Immature natural killer cell (primary cell): ENCODE measurements at regions not wholly inside any gene's neighbourhood (a gene's known extent, or its start where the extent isn't known, plus 50 kb on each side); places are given as distances from the start of the nearest gene placed in this dataset.

Source experiments
- DNase-seq, 3 donors: peaks; one replicate each; pipeline ENCODE4 v3.0.0; 2022; ENCODE audit warnings: mixed read lengths in 1 of 3
- H3K27ac Mint-ChIP-seq, 6 donors: one replicate each; pipeline ENCODE4 v1.8.0; 2020; ENCODE audit warnings: mixed read lengths in 6 of 6, mild to moderate bottlenecking in 5 of 6, inconsistent platforms in 4 of 6, moderate library complexity in 3 of 6
- H3K27me3 Mint-ChIP-seq, 3 donors: one replicate each; pipeline ENCODE4 v1.8.0; 2020 to 2021; ENCODE audit warnings: low read depth in 3 of 3, mild to moderate bottlenecking in 3 of 3, mixed read lengths in 3 of 3, moderate library complexity in 3 of 3, inconsistent platforms in 1 of 3
- H3K36me3 Mint-ChIP-seq, 3 donors: one replicate each; pipeline ENCODE4 v1.8.0; 2020; ENCODE audit warnings: mixed read lengths in 3 of 3, inconsistent platforms in 2 of 3, mild to moderate bottlenecking in 2 of 3
- H3K4me1 Mint-ChIP-seq, 2 donors: one replicate each; pipeline ENCODE4 v1.8.0; 2020; ENCODE audit warnings: inconsistent platforms in 2 of 2, mild to moderate bottlenecking in 2 of 2, mixed read lengths in 2 of 2, moderate library complexity in 1 of 2
- H3K4me3 Mint-ChIP-seq, 5 donors: one replicate each; pipeline ENCODE4 v1.8.0; 2020; ENCODE audit warnings: mild to moderate bottlenecking in 5 of 5, mixed read lengths in 5 of 5, inconsistent platforms in 3 of 5, moderate library complexity in 3 of 5
- H3K9me3 Mint-ChIP-seq, 6 donors: one replicate each; pipeline ENCODE4 v1.8.0; 2020; ENCODE audit warnings: mild to moderate bottlenecking in 6 of 6, mixed read lengths in 6 of 6, inconsistent platforms in 4 of 6, moderate library complexity in 3 of 6

- no peak overlapping the region for H3K27ac Mint-ChIP-seq
- H3K27me3 Mint-ChIP-seq: no peaks in the 10 kb centered on the region
- H3K4me3 Mint-ChIP-seq: no peak overlapping the region
Measured at GRCh38 chr19:30173593-30174356, 198.4 kb upstream of the ZNF536 start.

DNA sequence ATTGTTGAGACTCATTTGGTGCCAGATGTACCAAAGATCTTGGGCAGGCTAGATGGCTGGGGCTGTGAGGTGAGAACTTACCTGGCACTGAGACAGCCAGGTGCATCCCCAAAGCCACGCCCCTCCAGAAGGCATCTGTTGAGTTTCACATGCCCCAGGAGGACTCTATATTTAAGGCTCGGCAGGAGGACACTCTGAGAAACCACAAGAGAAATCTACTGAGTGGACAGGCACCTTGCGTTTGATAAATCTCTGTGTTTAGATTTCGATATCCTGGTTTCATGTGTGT is 197.9 kb upstream of the ZNF536 start:
- Mint-ChIP-seq H3K4me1 (no peaks in the 10 kb centered on the region), H3K4me3 (no peak overlapping the region), H3K36me3 (no peaks in the 10 kb centered on the region), H3K27me3 (no peaks in the 10 kb centered on the region), H3K9me3 (peaks cover 0 to 8% (median 1%) of the 10 kb centered on the region in 6 donors), H3K27ac (no peak overlapping the region)
- DNase-seq: no peak

More at GRCh38 chr19:30173593-30174356, 198.4 kb upstream of the ZNF536 start:
- no peak for DNase-seq
- Mint-ChIP-seq H3K9me3 (peaks cover 0 to 4% (median 0%) of the 10 kb centered on the region in 6 donors), H3K4me1 (no peaks in the 10 kb centered on the region), H3K36me3 (no peaks in the 10 kb centered on the region)

DNA sequence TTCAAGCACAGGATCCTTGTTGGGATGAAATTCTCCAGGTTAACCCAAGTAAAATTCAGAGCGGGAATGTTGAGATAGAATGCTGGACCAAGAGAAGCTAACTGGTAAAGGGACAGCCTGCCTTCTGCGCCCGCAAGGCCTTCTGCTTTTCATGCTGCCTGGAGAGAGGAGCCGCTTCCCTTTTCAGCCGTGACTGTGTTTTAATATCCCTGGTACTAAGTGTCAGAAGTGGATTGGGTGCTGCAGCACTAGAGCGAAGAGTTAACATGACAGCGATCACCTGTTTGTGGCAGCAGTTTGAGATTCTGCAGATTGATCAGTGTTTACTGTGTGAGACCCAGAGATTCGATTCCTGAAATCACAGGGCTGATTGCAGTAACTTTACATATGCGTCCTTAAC is 197.4 kb upstream of the ZNF536 start:
- DNase-seq: no peak
- Mint-ChIP-seq H3K4me1 (no peaks in the 10 kb centered on the region), H3K36me3 (peaks cover 0 to 3% (median 0%) of the 10 kb centered on the region in 3 donors), H3K9me3 (peaks cover 0 to 13% (median 3%) of the 10 kb centered on the region in 6 donors), H3K27me3 (no peaks in the 10 kb centered on the region), H3K4me3 (no peak overlapping the region), H3K27ac (no peak overlapping the region)

DNA sequence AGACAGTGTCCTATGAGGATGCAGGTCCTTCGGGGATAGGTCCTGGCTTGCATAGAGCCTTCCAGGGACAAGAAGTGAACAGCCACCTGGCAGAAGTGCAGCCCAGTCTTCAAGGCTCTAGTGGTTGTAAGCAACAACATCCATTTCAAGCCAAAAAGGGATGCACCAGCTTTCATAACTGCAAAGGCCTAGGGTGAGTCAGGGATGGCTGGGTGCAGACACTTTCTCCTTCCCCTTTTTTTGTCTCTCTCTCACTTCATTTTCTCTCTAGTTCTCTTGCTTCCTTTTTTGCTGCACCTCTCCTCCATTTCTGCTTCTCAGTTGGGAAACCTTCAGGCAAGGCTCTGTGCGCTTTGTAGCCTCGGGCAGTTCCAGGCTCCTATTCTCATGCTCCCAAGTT is 196.2 kb upstream of the ZNF536 start:
- Mint-ChIP-seq H3K36me3 (peaks cover 0 to 7% (median 0%) of the 10 kb centered on the region in 3 donors), H3K27me3 (no peaks in the 10 kb centered on the region), H3K4me3 (no peak overlapping the region), H3K27ac (no peak overlapping the region), H3K9me3 (peaks cover 0 to 18% (median 6%) of the 10 kb centered on the region in 6 donors), H3K4me1 (no peaks in the 10 kb centered on the region)
- DNase-seq: no peak

DNA sequence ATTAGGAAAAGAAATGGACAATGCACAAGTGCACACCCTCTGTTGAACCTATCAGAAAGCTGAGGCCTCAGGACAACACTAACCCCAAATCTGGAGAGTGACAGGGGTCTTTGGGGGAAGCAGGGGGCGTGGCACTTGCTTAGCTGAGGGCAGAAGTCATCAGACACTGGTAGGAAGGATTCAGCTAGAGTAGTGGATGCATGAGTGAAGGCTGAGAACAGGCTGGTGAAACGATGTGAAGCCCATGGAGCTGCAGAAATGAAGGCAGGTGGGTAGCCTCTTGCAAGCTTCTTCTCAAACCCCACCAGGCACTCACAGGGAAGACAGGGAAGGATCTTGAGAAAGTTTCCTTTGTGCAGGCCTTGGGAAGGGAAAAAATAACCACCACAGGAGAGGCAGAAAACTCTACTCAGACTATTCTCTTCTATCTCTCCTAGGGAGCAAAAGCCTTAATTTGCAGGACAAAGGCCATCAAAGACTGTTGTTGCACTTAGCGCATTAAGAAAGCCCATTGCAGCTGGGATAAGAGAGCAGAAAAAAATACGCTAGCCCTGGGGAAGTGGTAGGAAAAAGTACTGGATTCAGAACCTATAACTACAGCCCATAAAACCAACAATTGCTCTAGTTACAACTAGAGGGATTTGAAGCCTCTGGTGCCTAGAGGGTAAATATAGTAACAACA is 193.3 kb upstream of the ZNF536 start:
- Mint-ChIP-seq H3K4me3 (no peak overlapping the region), H3K27ac (no peak overlapping the region)

GRCh38 chr19:30180691-30181090 is 191.5 kb upstream of the ZNF536 start:
- Mint-ChIP-seq H3K4me3 (no peak overlapping the region), H3K27me3 (no peaks in the 10 kb centered on the region), H3K36me3 (peaks cover 0 to 12% (median 5%) of the 10 kb centered on the region in 3 donors), H3K9me3 (peaks cover 24 to 48% (median 32%) of the 10 kb centered on the region in 6 donors), H3K27ac (no peak overlapping the region), H3K4me1 (no peaks in the 10 kb centered on the region)
- DNase-seq: no peak

More for the DNA sequence above, 193.3 kb upstream of the ZNF536 start:
- H3K36me3 Mint-ChIP-seq: peaks cover 0 to 8% (median under 1%) of the 10 kb centered on the region in 3 donors
- H3K27me3 Mint-ChIP-seq: no peaks in the 10 kb centered on the region
- no peaks in the 10 kb centered on the region for H3K4me1 Mint-ChIP-seq
- peaks cover 15 to 42% (median 20%) of the 10 kb centered on the region in 6 donors for H3K9me3 Mint-ChIP-seq
- DNase-seq: no peak

DNA sequence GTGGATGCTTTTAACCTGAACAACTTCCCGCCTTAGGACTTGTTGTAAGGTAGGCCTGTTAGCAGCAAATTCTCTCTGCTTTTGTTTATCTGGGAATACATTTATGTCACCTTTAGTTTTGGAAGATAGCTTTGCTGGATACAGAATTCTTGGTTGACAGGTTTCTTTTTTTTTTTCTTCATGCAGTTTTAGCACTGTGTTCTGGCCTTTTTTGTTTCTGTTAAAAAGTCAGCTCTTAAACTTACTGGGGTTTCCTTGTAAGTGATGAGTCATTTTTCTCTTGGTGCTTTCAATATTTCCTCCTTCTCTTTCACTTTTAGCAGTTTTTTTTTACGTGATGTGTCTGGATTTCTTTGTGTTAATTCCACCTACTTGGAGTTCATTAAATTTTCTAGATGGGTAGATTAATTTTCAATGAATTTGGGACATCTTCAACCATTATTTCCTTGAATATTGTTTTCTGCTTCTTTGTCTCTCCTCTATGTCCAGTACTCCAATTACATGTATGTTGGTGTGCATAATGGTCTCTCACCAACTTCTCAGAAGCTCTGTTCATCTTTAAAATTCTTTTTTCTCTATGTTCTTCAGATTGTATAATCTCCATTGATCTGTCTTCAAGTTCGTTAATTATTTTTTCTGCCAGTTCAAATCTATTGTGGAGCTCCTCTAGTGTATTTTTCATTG is 188.2 kb upstream of the ZNF536 start:
- H3K9me3 Mint-ChIP-seq: peaks cover 24 to 57% (median 34%) of the 10 kb centered on the region in 6 donors
- H3K4me3 Mint-ChIP-seq: no peak overlapping the region
- no peaks in the 10 kb centered on the region for H3K4me1 Mint-ChIP-seq

DNA sequence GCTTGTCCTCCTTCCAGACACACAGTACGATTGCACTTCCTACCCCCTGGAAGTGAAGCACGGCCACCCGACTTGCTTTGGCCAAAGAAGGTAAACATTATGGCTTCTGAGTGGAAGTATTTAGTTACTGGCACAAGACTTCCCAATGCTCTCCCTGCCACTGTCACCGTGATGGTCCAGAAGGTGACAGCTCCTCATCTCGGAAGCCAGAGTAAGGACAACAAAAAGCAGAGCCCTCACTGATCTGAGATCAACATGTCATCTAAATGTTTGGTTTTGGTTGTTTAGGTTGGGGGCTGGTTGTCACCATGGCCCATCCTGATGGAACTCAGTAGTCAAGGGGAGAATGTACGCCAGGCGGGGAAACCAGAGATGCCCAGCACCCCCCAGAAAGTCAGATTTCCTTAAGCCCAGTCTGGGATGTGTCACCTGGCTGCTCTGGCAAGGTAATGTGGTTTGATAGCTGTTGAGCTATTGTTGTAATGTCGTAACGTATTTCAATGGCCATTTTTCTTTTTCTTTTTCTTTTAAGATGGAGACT is 170.1 kb upstream of the ZNF536 start:
- Mint-ChIP-seq H3K9me3 (peaks cover 0 to 3% (median 0%) of the 10 kb centered on the region in 6 donors), H3K4me1 (no peaks in the 10 kb centered on the region), H3K27me3 (peaks cover 0 to 5% (median 5%) of the 10 kb centered on the region in 3 donors), H3K4me3 (no peak overlapping the region), H3K27ac (no peak overlapping the region), H3K36me3 (peaks cover 0 to 3% (median 0%) of the 10 kb centered on the region in 3 donors)
- DNase-seq: no peak

More for the DNA sequence above, 188.2 kb upstream of the ZNF536 start:
- H3K27me3 Mint-ChIP-seq: peaks cover 0 to under 1% (median 0%) of the 10 kb centered on the region in 3 donors
- H3K27ac Mint-ChIP-seq: no peak overlapping the region
- peaks cover 0 to 12% (median 5%) of the 10 kb centered on the region in 3 donors for H3K36me3 Mint-ChIP-seq
- DNase-seq: no peak

DNA sequence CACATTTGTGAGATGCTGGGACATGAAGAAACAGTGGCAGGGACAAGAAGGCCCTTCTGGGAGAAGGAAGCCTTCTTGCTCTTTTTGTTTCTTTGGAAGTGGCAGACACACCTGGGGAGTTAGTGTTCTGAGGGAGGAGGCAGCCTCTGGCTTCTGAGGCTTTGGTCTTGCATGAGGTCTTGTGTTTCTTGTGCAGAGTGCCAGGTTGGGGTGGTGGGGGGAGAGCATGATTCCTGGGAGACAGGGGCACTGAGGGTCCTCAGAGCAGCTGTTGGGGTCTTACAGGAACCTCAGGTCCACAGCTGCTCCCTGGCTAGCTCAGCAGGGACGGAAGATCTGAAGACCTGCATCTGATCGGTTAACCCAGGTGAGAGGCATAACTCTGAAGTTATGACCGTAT is 167.5 kb upstream of the ZNF536 start:
- H3K27ac Mint-ChIP-seq: no peak overlapping the region
- peaks cover 0 to 5% (median 4%) of the 10 kb centered on the region in 3 donors for H3K27me3 Mint-ChIP-seq
- no peaks in the 10 kb centered on the region for H3K36me3 Mint-ChIP-seq
- H3K4me1 Mint-ChIP-seq: no peaks in the 10 kb centered on the region
- no peaks in the 10 kb centered on the region for H3K9me3 Mint-ChIP-seq
- DNase-seq: no peak
- H3K4me3 Mint-ChIP-seq: no peak overlapping the region

GRCh38 chr19:30206187-30206586 is 166.0 kb upstream of the ZNF536 start:
- Mint-ChIP-seq H3K4me3 (no peak overlapping the region), H3K36me3 (no peaks in the 10 kb centered on the region), H3K9me3 (no peaks in the 10 kb centered on the region), H3K4me1 (no peaks in the 10 kb centered on the region), H3K27ac (no peak overlapping the region), H3K27me3 (peaks cover 0 to 5% (median 4%) of the 10 kb centered on the region in 3 donors)
- DNase-seq: no peak

DNA sequence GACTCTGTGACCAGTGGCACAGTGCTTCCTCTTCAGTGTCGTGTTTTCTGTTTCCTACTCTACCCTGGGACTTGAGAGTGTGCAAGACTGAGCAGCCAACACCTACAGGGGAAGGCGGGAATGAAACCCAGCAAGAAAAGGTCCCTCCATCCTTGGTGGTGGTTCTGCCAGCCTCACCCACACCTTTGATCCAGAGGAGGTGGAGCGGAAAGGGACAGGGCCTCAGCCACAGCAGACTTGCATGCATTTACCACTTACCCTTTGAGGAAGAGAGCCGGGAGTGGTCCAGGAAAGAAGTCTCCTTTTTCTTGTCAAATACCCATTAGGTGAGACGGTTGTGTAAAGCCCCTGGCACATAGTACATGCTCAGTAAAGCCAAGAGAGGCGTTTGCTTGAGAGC is 164.8 kb upstream of the ZNF536 start:
- no peaks in the 10 kb centered on the region for H3K36me3 Mint-ChIP-seq
- H3K4me3 Mint-ChIP-seq: no peak overlapping the region
- no peak for DNase-seq
- no peak overlapping the region for H3K27ac Mint-ChIP-seq
- H3K9me3 Mint-ChIP-seq: peaks cover 0 to 2% (median 0%) of the 10 kb centered on the region in 6 donors
- peaks cover 0 to 5% (median 4%) of the 10 kb centered on the region in 3 donors for H3K27me3 Mint-ChIP-seq
- H3K4me1 Mint-ChIP-seq: no peaks in the 10 kb centered on the region

GRCh38 chr19:30208436-30209060 is 163.6 kb upstream of the ZNF536 start:
- Mint-ChIP-seq H3K4me3 (no peak overlapping the region), H3K9me3 (peaks cover 0 to 2% (median 0%) of the 10 kb centered on the region in 6 donors), H3K27me3 (peaks cover 0 to 5% (median 4%) of the 10 kb centered on the region in 3 donors), H3K27ac (no peak overlapping the region), H3K4me1 (no peaks in the 10 kb centered on the region), H3K36me3 (no peaks in the 10 kb centered on the region)
- no peak for DNase-seq
